NB4 (cell line): ENCODE measurements at regions not wholly inside any gene's neighbourhood (a gene's known extent, or its start where the extent isn't known, plus 50 kb on each side); places are given as distances from the start of the nearest gene placed in this dataset.

Experiments used
- MYC ChIP-seq: IDR thresholded peaks from 2 replicates; pipeline ENCODE4 v1.6.1; 2011; ENCODE audit warnings: low read depth, low read length
- POLR2A ChIP-seq: IDR thresholded peaks from 2 replicates; pipeline ENCODE4 v1.6.1; 2011; ENCODE audit warnings: mild to moderate bottlenecking; ENCODE audit not compliant: insufficient read length; ENCODE audit errors: extremely low read depth
- TF ChIP-seq, protein P1 (sequence below): IDR thresholded peaks from one replicate; pipeline ENCODE4 v1.5.1; 2012; ENCODE audit warnings: low read depth, low read length

DNA sequence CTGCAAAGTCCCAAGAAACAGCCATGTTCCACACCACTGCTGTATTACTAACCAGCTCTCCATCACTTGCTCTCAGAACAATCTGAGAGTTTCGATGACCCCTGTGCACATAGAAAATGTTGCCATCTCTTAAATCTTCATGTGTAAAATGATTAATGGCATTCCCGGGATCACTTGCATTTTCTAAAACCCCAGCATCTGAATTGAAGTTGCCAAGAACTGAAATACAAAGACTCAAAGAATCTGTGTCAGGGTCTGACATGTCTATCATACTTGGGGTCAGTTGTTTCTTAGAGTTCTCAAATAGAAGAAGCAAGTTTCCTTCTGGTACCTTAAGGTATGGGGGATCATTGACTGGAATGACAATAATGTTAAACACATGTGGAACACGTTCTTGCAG, 115.1 kb downstream of the ESM1 start:
- TF ChIP-seq POLR2A (no peak), MYC (no peak)
- TF ChIP-seq, protein P1, sequence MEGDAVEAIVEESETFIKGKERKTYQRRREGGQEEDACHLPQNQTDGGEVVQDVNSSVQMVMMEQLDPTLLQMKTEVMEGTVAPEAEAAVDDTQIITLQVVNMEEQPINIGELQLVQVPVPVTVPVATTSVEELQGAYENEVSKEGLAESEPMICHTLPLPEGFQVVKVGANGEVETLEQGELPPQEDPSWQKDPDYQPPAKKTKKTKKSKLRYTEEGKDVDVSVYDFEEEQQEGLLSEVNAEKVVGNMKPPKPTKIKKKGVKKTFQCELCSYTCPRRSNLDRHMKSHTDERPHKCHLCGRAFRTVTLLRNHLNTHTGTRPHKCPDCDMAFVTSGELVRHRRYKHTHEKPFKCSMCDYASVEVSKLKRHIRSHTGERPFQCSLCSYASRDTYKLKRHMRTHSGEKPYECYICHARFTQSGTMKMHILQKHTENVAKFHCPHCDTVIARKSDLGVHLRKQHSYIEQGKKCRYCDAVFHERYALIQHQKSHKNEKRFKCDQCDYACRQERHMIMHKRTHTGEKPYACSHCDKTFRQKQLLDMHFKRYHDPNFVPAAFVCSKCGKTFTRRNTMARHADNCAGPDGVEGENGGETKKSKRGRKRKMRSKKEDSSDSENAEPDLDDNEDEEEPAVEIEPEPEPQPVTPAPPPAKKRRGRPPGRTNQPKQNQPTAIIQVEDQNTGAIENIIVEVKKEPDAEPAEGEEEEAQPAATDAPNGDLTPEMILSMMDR: no peak
